ENCODE measurements at regions not wholly inside any gene's neighbourhood (a gene's known extent, or its start where the extent isn't known, plus 50 kb on each side); places are given as distances from the start of the nearest gene placed in this dataset.

- ATAC-seq (peak; percentile 49), DNase-seq (ENCODE audit: low spot score) (no peak)
- intact Hi-C loops (cut with DNase I), result no loop called here
Measured at GRCh38 chr3:64916192-64916798, 228.5 kb upstream of the ADAMTS9 start.

GRCh38 chr3:64915778-64916177 is 228.0 kb upstream of the ADAMTS9 start:
- DNase-seq (ENCODE audit: low spot score), result no peak
- intact Hi-C loops (cut with DNase I), result no loop called here
- peak; percentile 74 for ATAC-seq

DNA sequence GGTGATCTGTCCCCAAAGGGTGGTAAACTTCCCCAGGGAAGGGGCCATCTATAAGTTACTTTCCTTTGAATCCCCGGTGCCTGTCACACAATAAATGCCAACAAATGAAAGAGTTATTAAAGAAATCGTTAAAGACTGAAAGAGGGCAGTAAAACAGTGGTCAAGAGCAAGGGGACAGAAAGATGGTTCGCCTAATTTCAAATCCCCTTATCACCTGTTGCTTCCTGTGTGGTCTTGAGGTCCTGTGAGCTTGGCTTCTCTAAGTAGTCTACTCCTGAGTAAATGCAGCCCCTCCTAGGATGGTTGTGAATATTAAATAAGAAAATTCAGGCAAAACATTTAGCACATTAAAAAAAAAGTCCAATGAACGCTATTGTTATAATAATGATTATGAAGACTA is 225.7 kb upstream of the ADAMTS9 start:
- intact Hi-C loops (cut with DNase I), result no loop called here
- ATAC-seq, result no peak
- DNase-seq (ENCODE audit: low spot score), result no peak

DNA sequence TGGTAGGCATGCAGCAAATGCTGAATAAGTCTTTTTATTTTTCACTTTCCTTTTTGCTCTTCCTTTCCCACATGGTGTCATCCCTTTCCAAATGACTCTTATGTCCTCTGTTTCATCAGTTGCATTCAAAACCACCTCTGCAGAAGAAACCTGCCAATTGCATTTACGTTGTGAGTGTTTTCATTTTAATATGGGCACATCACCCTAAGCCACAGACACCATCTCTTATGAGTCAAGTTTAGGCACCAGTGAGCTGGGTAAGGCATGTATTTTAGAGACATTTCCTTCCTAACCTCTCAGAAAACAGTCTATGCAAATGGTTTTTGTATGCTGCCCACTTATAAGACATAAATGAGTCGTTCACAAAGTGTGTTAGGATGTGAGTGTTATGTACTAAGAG is 223.3 kb upstream of the ADAMTS9 start:
- intact Hi-C loops (cut with DNase I), result no loop called here
- ATAC-seq (no peak), DNase-seq (ENCODE audit: low spot score) (no peak)

DNA sequence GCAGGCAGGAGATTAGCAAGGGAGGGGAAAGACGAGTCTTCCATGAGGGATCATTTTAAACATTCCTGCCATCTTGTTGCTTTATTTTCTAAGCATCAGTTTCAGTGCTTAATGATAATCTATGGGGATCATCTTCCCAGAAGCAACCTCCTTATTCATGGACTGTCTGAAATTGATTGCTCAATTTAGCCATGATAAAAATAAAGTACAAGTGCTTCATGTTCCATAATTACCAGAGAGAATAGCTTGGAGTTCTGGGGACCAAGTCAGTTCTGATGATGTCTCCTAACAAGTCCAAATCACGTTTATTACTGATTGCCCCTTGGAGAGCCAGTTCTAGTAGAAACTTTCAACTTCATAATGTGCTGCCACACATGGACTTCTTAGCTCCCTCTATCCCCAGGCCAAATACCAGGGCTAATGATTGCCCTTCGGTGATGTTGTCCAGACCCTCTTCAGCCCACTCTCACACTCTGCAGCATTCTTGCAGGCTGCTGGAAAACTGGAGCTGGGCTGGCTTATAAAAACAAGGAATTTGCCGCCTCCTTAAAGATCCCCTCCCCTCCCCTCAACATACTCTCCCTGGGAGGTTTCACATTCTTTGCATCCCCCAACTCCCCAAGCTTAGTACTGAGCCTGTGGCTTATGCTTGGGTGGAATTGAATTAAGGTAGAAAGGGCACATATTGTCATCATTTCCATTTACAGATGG is 222.1 kb upstream of the ADAMTS9 start:
- intact Hi-C loops (cut with DNase I), result loop anchor here (1.0 kb wide), 1 partner anchor 28 kb away; no protein-coding TSS in a partner anchor
- DNase-seq (ENCODE audit: low spot score) (no peak), ATAC-seq (no peak)

DNA sequence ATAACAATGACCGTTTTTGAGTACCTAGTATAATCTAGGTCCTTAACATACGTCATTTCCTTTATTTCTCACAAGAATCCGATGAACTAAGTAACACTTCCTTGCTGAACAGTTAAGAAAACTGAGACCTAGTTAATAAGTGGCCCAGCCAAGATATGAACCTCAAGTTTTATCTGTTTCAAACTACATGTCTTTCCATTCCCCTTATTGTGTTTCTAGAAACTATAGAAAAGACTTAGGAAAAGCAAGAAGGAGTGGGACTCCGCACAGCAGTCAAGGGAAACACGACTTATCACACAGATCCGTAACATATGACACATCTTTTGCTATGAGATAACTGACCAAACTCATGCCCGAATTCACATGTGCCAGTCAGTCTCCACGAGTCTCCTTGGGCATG is 221.2 kb upstream of the ADAMTS9 start:
- no peak for ATAC-seq
- intact Hi-C loops (cut with DNase I), result loop anchor here (1.0 kb wide), 1 partner anchor 27 kb away; no protein-coding TSS in a partner anchor
- DNase-seq (ENCODE audit: low spot score), result no peak

- DNase-seq (ENCODE audit: low spot score) (no peak), ATAC-seq (peak; percentile 55)
- intact Hi-C loops (cut with DNase I), result no loop called here
Measured at GRCh38 chr3:64908251-64908685, 220.5 kb upstream of the ADAMTS9 start.

GRCh38 chr3:64905906-64906410 is 218.2 kb upstream of the ADAMTS9 start:
- DNase-seq (ENCODE audit: low spot score) (no peak), ATAC-seq (no peak)
- intact Hi-C loops (cut with DNase I), result no loop called here

GRCh38 chr3:64903006-64903405 is 215.2 kb upstream of the ADAMTS9 start:
- no peak for DNase-seq (ENCODE audit: low spot score)
- no peak for ATAC-seq
- intact Hi-C loops (cut with DNase I), result no loop called here

DNA sequence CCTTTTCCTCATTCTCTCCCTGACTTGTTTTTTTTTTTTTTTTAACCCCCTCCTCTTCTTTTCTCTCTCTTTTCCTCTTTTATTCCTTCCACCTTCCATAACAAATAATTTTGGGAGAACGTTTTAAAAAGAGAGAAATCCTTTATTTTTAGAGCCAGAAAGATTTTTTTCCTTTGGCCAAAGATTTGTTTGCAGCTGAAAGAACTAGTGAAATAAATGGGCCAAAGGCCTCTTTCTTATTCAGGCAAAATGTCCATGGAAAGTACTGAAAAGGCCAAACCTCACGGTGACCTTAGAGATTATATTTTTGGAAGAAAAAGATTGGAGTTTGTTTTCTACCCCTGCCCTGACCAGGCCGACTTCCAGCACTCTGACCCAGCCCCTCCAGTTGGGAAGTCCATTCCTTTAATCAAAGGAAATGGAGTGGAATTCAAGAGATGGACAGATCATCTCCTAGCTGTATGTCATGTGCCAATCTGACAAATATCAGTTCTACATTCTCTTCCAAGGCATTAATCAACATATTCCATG is 214.3 kb upstream of the ADAMTS9 start:
- ATAC-seq (peak; percentile 63), DNase-seq (ENCODE audit: low spot score) (no peak)
- intact Hi-C loops (cut with DNase I), result no loop called here

DNA sequence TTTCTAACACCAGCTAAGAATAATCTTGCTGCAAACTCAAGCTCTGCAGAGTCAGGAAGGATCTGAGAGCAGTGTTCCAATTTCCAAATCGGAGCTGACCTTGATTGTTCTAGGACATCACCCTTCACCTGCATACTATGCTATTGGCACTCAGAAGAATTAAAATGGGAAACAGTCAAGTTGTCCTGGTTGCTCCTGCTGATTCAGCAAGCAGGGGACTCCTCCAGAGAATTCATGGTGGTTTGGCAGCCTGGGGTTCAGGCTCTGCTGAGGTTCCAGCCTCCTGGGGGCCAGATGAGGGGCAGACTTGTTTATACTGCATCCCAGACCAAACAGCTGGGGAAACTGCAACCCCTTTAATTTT is 213.7 kb upstream of the ADAMTS9 start:
- intact Hi-C loops (cut with DNase I), result no loop called here
- ATAC-seq (peak; percentile 71), DNase-seq (ENCODE audit: low spot score) (no peak)

DNA sequence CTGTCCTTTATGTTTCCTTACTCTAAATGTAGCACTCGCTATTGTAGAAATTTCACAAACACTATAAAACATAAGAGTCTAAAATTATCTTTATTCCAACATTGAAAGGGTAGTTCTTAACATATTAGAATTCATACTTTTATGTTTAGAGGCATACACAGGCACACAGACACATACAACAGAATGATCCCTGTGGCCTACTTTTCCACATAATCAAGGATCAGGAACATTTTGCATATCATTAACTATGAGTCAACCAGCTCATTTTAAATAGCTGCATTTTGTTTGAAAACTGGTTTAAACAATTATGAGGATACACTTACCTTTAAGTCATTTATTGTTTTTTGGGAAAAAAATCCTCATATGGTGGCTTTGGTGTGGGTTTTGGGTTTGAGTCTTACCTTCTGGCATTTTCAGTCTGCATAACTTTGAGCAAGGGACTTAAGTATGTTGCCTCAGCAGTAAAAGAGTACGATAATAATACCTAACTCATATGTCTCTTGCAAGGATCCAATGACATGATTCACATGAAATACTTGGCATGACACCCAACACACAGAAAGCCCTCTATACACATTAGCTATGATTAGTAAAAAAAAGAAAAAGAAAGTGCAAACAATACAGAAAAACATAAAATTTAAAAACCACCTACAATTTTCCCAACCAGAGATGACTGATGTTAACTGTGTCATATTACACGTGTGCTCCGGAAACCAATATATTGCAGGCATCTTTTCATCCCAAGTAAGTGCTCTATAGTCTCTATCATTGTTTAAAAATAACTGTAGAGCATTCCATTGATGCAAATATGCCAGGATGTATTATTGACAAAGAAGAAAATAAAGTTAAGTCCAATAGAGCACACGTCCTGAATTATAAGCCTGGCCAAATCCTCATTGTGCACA is 213.1 kb upstream of the ADAMTS9 start:
- DNase-seq (ENCODE audit: low spot score) (no peak), ATAC-seq (peak; percentile 5)
- intact Hi-C loops (cut with DNase I), result no loop called here

- DNase-seq (ENCODE audit: low spot score) (no peak), ATAC-seq (no peak)
- intact Hi-C loops (cut with DNase I), result no loop called here
Measured at GRCh38 chr3:64900156-64900555, 212.4 kb upstream of the ADAMTS9 start.

DNA sequence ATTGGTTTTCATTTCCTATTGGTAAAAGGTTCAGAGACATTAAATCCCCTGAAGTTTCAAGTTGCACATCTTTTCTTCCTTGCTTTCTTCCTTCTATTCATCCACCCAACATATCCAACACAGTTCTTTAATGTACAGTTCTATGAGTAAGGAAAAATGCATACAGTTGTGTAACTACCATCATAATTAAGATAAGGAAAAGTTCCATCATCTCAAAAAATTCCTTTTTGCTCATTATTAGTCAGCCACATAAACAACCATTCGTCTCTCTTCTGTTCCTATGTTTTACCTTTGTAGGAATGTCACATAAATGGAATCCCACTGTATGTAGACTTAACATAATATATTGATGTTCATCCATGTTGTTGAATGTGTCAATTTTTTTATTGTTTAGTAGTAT is 211.1 kb upstream of the ADAMTS9 start:
- ATAC-seq (no peak), DNase-seq (ENCODE audit: low spot score) (no peak)
- intact Hi-C loops (cut with DNase I), result no loop called here

DNA sequence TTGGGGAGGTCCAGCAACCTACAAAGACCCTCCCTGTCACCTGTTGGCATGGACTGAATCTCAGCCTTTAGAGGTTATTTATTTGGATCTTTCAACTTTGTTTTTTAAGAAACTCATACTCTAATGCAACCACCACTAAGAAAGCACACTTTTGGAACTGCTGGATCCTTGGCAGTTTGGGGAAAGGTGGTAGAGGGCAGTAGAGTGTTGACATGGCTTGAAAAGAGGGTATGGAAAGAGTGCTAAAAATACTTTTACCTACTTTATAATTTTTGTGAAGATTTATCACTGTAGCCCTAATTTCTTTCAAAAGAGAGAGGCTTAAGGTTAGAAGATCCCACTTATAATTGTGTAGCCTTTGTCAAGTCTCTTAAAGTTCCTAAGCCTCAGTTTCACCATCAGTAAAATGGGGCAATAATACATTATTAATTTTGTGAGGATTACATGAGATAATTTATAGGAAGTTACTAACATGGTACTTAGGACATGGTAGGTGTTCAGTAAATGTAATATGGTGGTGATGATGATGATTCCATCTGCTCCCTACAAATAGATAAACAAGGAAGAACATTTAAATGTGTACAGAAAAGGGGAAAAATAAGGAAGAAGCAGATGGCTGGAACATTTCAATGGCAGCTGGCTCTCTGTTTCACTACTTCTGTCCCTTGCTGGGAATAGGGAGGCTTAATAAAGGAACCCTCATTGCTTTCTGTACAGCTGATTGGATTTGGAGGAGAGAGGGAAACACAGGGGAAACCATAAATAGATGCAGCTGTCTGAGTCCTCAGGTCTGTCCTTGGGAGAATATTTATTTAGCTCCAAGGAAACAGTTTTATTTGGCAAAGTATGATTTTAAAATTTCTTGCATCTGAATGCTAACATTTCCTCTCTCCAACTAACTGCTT is 208.4 kb upstream of the ADAMTS9 start:
- DNase-seq (ENCODE audit: low spot score) (no peak), ATAC-seq (peak; percentile 73)
- intact Hi-C loops (cut with DNase I), result no loop called here

DNA sequence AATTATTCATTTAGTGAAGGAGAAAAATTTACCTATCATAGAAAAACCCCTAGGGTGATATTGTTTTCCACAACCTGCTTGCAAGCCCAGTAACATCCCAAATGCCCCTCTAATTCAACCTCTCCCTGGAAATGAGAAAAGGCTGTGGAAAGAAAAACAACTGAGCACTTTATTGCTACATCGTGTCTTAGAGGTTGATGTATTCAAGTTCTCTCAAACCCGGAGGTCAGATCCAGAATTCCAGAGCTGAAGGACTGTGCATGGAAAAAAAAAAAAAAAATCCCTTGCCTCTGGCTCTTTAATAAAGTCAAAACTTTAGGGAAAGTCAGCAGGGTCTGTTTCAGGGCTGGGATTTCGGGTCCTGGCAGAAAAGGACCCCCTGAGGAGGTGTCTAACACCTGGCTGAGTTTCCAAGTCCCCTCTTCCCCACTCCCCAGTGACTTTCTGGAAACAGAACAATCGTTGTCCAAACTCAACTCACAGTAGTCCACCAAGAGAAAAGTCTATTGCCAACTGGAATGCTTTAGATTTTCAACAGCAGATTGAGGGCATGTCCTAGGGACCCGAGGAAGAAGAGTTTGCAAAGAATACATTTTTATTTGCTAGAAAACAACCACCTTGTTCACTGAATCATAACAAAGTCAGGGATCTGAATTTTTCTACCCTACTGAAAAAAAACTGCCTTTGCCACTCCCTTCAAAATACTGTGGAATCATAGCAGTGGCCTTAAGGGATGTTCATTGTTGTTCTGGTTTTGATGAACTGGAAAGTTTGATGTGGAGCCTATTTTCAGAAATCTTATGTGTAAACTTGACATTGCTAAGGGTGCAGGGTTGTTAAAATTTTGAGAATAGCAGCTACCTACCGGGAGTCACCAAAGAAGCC is 207.5 kb upstream of the ADAMTS9 start:
- ATAC-seq (peak; percentile 81), DNase-seq (ENCODE audit: low spot score) (no peak)
- intact Hi-C loops (cut with DNase I), result no loop called here

- intact Hi-C loops (cut with DNase I), result no loop called here
- DNase-seq (ENCODE audit: low spot score) (no peak), ATAC-seq (no peak)
Measured at GRCh38 chr3:64894006-64894405, 206.2 kb upstream of the ADAMTS9 start.

All from sciatic nerve (tissue), 2 donors.